DMS114 treated with DMSO at 0.1 percent for 48 hours (cell line): ENCODE measurements at regions not wholly inside any gene's neighbourhood (a gene's known extent, or its start where the extent isn't known, plus 50 kb on each side); places are given as distances from the start of the nearest gene placed in this dataset.

Experiments used
- DNase-seq: peaks from one replicate; lab custom pipeline; 2025; ENCODE audit not compliant: unreplicated experiment; lab: John Stamatoyannopoulos, UW

DNA sequence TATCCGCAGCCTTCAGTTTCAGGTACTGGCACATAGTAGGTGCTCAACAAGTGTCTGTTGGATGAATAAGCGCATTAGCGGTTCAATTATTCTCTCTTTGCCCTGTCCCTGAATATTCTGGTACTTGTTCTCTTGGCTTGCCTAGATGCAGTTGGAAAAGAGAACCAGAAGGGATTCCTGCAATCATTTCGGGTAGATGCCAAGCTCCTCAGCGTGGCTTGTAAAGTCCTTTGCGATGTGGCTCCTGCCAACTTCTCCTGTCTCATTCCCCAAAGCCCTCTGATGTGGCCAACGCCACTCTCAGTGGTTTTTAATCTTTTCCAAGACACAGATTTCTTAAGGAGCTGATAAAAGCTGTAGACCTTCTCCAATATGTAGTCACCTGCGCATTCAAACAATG, 230.3 kb downstream of the SUDS3 start:
- no peak for DNase-seq

DNA sequence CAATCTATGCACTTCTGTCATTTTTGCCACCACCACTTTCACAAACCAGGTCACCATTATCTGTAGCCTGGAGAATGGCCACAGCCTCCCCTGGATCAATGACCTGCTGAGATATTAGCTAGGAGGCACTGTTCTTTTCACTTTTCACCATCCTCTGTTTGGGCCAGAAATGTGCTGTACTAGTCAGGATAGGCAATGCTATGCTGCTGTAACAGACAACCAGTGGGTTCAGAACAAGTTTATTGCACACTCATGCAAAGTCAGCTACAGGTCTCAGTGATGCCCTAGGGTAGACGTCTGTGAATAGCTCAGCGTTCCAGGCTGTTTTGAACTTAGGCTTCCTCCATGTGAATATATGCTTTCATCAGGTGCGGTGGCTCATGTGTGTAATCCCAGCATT, 231.5 kb downstream of the SUDS3 start:
- no peak for DNase-seq

- DNase-seq, result no peak
Measured at GRCh38 chr12:118608770-118609344, 232.5 kb downstream of the SUDS3 start.

DNA sequence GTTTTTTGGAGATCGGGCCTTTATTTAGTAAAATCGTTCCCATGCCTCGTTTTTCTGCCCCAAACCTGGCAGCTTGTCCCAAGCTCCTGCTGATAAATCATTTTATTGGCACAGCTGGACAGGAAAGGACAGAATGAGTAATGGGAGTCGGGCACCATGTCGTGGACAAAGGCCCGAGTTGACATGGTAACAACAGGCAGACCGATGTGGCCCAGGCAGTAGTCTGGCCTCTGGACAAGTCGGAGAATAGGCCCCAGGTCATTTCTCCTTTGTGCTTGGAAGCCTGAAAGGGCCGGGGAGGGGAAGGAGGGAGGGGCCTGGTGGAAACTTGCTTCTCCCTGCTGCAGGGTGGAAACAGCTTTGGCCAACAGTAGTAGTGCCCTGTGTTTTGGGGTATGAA, 234.9 kb downstream of the SUDS3 start:
- no peak for DNase-seq

- DNase-seq, result no peak
Measured at GRCh38 chr12:118611770-118612169, 235.4 kb downstream of the SUDS3 start.

GRCh38 chr12:118617611-118618450, 241.5 kb downstream of the SUDS3 start:
- no peak for DNase-seq

DNA sequence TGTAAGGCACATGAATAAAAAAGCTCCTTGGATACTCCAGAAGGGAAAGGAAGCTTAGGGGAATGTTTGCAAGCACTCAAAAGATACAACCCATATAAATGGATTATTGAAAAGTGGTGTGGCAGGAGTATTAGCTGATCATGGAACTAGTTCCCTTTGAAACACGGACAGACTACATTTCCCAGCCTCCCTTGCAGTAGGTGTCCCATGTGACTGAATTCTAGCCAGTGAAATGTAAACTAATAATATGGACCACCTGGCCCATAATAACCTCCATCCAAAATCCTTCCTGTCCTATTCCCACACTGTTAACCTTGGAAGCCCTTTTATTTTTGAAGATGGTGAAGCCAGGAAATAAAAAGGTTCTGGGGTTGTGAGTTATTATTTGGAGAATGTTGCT, 242.3 kb downstream of the SUDS3 start:
- no peak for DNase-seq

- DNase-seq, result no peak
Measured at GRCh38 chr12:118625050-118625675, 248.8 kb downstream of the SUDS3 start.

DNA sequence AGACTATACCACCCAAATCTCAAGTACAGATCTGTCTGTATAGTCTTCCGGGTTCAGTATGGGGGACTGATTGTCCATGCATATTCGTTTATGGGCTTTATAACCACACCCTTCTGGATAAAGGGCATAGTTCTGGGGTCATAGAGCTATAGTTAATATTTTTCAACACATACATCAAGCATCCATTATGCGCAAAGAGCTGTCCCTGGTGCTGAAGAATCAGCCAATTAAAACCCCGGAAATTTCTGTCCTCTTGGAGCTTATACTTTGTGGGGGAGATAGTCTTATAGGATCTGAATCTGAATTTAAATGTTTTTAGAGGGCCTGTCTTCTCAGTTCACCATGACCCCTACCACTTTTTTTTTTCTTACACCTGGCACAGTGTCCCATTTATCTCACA, 256.7 kb downstream of the SUDS3 start:
- no peak for DNase-seq

GRCh38 chr12:118635276-118635675, 258.9 kb downstream of the SUDS3 start:
- DNase-seq, result no peak

GRCh38 chr12:118637767-118638370, 261.5 kb downstream of the SUDS3 start:
- DNase-seq, result no peak

GRCh38 chr12:118641249-118641648, 264.9 kb downstream of the SUDS3 start:
- no peak for DNase-seq

GRCh38 chr12:118645219-118645618, 268.9 kb downstream of the SUDS3 start:
- no peak for DNase-seq

DNA sequence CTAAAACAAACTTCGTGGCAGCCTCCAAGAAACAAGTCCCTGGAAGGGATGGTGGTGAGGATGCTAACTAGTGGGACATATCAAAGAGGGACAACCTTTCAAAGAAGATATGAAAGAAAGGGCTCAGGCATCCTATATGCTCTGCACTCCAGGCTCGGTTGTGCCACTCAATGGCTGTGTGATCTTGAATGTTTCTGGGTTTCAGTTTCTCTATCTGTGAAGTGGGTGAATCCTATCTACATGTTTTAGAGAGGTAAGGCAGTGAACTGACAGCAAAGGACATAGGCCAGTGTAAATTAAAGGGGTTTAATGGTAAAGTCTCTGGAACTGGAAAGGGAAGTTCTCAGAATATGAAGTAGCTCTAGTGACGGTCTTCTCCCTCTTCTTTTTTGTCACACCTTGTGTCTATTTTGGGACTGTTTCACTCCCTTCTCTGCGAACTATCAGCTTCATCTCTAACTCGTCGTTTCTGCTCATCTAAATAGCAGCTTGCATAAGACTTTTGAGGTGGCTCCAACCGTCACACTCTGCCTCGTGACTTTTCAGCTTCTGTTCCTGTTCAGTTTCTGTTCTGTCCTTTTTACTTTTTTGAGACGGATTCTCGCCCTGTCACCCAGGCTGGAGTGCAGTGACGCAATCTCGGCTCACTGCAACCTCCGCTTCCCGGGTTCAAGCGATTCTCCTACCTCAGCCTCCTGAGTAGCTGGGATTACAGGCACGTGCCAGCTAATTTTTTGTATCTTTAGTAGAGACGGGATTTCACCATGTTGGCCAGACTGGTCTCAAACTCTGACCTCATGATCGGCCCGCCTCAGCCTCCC, 273.6 kb downstream of the SUDS3 start:
- DNase-seq, result no peak

GRCh38 chr12:118650586-118650960, 274.2 kb downstream of the SUDS3 start:
- no peak for DNase-seq

GRCh38 chr12:118651487-118651886, 275.1 kb downstream of the SUDS3 start:
- no peak for DNase-seq

- DNase-seq, result no peak
Measured at GRCh38 chr12:118655588-118655987, 279.2 kb downstream of the SUDS3 start.

DNA sequence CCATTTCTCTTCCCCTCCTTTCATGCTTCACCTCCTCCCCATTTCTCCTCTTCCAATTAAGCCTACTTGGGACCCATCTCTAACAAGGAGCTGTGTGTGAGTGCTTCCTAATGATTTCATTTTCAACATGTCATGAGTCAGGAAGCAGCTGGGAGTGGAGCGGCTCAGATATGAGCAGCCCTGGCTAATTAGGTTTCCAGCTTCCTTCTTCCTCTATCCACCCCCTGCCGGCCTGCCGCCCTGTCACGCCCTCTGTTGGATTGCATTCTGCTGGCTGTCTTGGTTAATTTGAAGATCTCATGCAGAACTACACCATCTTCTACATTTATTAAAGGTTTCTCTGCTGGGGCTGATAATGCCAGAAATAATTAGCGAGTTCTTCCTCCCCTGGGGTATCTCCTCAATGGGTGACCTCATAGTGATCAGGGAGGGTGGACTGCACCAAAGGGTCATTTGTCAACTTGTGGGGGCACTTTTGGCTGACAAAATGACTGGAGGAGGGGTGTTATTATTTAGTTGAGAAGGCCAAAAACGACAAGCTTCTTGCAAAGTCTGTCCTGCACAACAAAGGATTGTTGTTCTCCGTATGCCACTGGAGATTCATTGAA, 300.9 kb upstream of the SRRM4 start:
- no peak for DNase-seq

DNA sequence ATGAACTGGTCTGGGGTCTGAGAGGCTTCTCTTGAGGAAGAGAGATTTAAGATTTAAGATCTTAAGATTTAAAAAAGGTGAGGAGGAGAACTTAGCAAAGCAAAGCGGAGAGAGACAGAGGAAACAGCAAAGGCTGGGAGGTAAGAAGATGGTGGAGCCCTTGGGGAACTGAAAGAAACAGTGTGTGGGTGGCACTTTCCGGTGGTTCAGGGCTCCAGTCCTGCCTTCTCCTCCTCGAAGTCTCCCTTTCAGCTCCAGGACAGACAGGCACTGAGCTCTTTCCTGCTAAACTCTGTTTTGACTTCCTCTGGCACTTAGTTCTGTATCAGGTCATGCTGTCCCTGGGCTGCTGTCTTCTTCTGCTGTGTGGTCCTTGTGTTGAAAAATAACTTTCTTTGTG, 298.7 kb upstream of the SRRM4 start:
- no peak for DNase-seq

- DNase-seq, result no peak
Measured at GRCh38 chr12:118685983-118686607, 295.2 kb upstream of the SRRM4 start.
